GM12878 (cell line): ENCODE measurements at regions not wholly inside any gene's neighbourhood (a gene's known extent, or its start where the extent isn't known, plus 50 kb on each side); places are given as distances from the start of the nearest gene placed in this dataset.
A peak's percentile ranks its signal among the peaks of the same experiment; 100 is the strongest.

Experiments used
- ATAC-seq: fragments of 200-7000 bp; cut with Tn5 transposase; 3 replicates; pipeline ENCODE4 v1.9.1; 2020; ENCODE audit warnings: mild to moderate bottlenecking, moderate library complexity
- BruUV-seq: library from RNA; stranded (reverse); fragments of 400-500 nt; replicated peaks from 2 replicates; lab custom pipeline; 2021; lab: Mats Ljungman, UMichigan
- CTCF ChIA-PET: fragments of 300-600 bp; sonication (Branson Sonifier 250); formaldehyde crosslinking; extraction: SDS; loops from one replicate; lab custom pipeline; 2021; ENCODE audit warnings: inconsistent platforms; lab: Yijun Ruan, JAX
- POLR2A ChIA-PET: fragments of 350-600 bp; formaldehyde crosslinking; extraction: SDS; loops from one replicate; lab custom pipeline; 2021; ENCODE audit warnings: inconsistent platforms; lab: Charles Lee
- RAD21 ChIA-PET: fragments of 300-600 bp; sonication (Branson Sonifier 250); formaldehyde crosslinking; loops from one replicate; lab custom pipeline; 2023; ENCODE audit warnings: antibody characterized with exemption; ENCODE audit not compliant: unreplicated experiment; lab: Charles Lee
- SMC1A ChIA-PET: fragments of 300-600 bp; sonication (Branson Sonifier 250); formaldehyde crosslinking; loops from one replicate; lab custom pipeline; 2023; ENCODE audit not compliant: unreplicated experiment, uncharacterized antibody; lab: Charles Lee
- DNase-seq: peaks from one replicate; pipeline ENCODE4 v3.0.0-alpha.2; 2011; ENCODE audit warnings: low read depth, low spot score
- FAIRE-seq: peaks from 3 replicates; lab custom pipeline; 2011; peaks lifted over from hg19 to GRCh38; lab: Jason Lieb, UNC
- H2AFZ ChIP-seq: 2 replicates; pipeline ENCODE4 v1.6.0; 2011; ENCODE audit warnings: low read depth, low read length, control low read depth; ENCODE audit not compliant: control insufficient read depth
- H3K27ac ChIP-seq: 2 replicates; pipeline ENCODE4 v1.5.1; 2011; ENCODE audit warnings: control low read depth; ENCODE audit not compliant: control insufficient read depth, insufficient read depth
- H3K27me3 ChIP-seq, 2 experiments: replicated peaks in 1 of 2; 2 replicates each; pipeline versions ENCODE4 v1.6.0 to v1.6.1; 2011; ENCODE audit warnings: low read length in 1 of 2; ENCODE audit not compliant: control insufficient read depth in 2 of 2, insufficient read depth in 2 of 2
- H3K36me3 ChIP-seq, 2 experiments: 2 replicates each; pipeline ENCODE4 v1.5.1; 2011; ENCODE audit warnings: low read length in 1 of 2; ENCODE audit not compliant: control insufficient read depth in 2 of 2, insufficient read depth in 2 of 2
- H3K4me1 ChIP-seq: 2 replicates; pipeline ENCODE4 v1.6.1; 2011; ENCODE audit warnings: mild to moderate bottlenecking, low read length, moderate library complexity, mixed read lengths; ENCODE audit not compliant: control insufficient read depth, insufficient read depth
- H3K4me2 ChIP-seq: 2 replicates; pipeline ENCODE4 v1.6.0; 2011; ENCODE audit warnings: control low read depth; ENCODE audit not compliant: control insufficient read depth, insufficient read depth
- H3K4me3 ChIP-seq: fragments of 200-600 bp; sonication (generic); 2 replicates; pipeline ENCODE4 v1.5.1; 2016
- H3K79me2 ChIP-seq: 2 replicates; pipeline ENCODE4 v1.6.0; 2011; ENCODE audit warnings: low read length; ENCODE audit not compliant: control insufficient read depth, insufficient read depth
- H3K9ac ChIP-seq: 2 replicates; pipeline ENCODE4 v1.8.0; 2011; ENCODE audit warnings: low read length, control low read depth, mixed read lengths; ENCODE audit not compliant: control insufficient read depth, insufficient read depth
- H3K9me3 ChIP-seq: replicated peaks from 3 replicates; pipeline ENCODE4 v1.5.1; 2011; ENCODE audit warnings: mild to moderate bottlenecking, low read length; ENCODE audit not compliant: control insufficient read depth, insufficient read depth
- H4K20me1 ChIP-seq: 2 replicates; pipeline ENCODE4 v1.6.0; 2011; ENCODE audit not compliant: control insufficient read depth, insufficient read depth
- BACH1 ChIP-seq: fragments of 450-650 bp; IDR thresholded peaks from 2 replicates; pipeline ENCODE4 v1.6.1; 2017; ENCODE audit warnings: mild to moderate bottlenecking, borderline replicate concordance
- CHD4 ChIP-seq: fragments of 200-600 bp; sonication (generic); IDR thresholded peaks from 2 replicates; pipeline ENCODE4 v1.6.1; 2016; ENCODE audit warnings: mild to moderate bottlenecking
- GABPA ChIP-seq: IDR thresholded peaks from 2 replicates; pipeline ENCODE4 v1.6.1; 2014; ENCODE audit warnings: antibody characterized with exemption, low read depth, mild to moderate bottlenecking, inconsistent platforms
- MEF2B ChIP-seq: fragments of 450-650 bp; IDR thresholded peaks from 2 replicates; pipeline ENCODE4 v1.6.1; 2018; ENCODE audit warnings: mild to moderate bottlenecking, moderate library complexity; ENCODE audit not compliant: partially characterized antibody, poor library complexity, severe bottlenecking
- PAX8 ChIP-seq: fragments of 450-650 bp; IDR thresholded peaks from 2 replicates; pipeline ENCODE4 v1.6.1; 2017; ENCODE audit warnings: mild to moderate bottlenecking, moderate library complexity
- PKNOX1 ChIP-seq: fragments of 450-650 bp; IDR thresholded peaks from 2 replicates; pipeline ENCODE4 v1.6.1; 2016; ENCODE audit warnings: mild to moderate bottlenecking
- POLR2AphosphoS2 ChIP-seq: IDR thresholded peaks from 2 replicates; pipeline ENCODE4 v1.6.1; 2011; ENCODE audit warnings: low read depth, mild to moderate bottlenecking, low read length, improper control_type of control experiment, moderate library complexity
- RAD21 ChIP-seq: IDR thresholded peaks from 2 replicates; pipeline ENCODE4 v1.6.1; 2011; ENCODE audit warnings: mild to moderate bottlenecking, low read depth, low read length, moderate library complexity; ENCODE audit not compliant: insufficient read depth
- SIN3A ChIP-seq: IDR thresholded peaks from 2 replicates; pipeline ENCODE4 v1.6.1; 2012; ENCODE audit warnings: low read depth, low read length, improper control_type of control experiment
- ZZZ3 ChIP-seq: IDR thresholded peaks from 2 replicates; pipeline ENCODE4 v1.6.1; 2011; ENCODE audit warnings: low read depth; ENCODE audit not compliant: control insufficient read depth, insufficient read length
- WGBS: methylation state at CpG from one replicate; pipeline ENCODE4 v1.1.6; 2016; ENCODE audit warnings: low lambda C conversion rate; ENCODE audit not compliant: insufficient replicate concordance, insufficient coverage; ENCODE audit errors: missing lambda C conversion rate; 5-methylcytosine and 5-hydroxymethylcytosine counted together
- in situ Hi-C: fragments of 300-500 bp; cut with MboI; formaldehyde crosslinking; loops from 9 replicates; pipeline ENCODE4 v1.14.3; 2018; ENCODE audit warnings: mixed read lengths
- intact Hi-C: fragments of 100-400 bp; cut with micrococcal nuclease; formaldehyde crosslinking; loops from one replicate; pipeline ENCODE4 v1.14.2; 2022; ENCODE audit not compliant: unreplicated experiment

- FAIRE-seq (no peak), ATAC-seq (no peak), DNase-seq (no peak)
- ChIA-PET POLR2A (no interaction called here), SMC1A (no interaction called here), RAD21 (no interaction called here), CTCF (no interaction called here)
- H3K4me2 ChIP-seq: no peak overlapping the region
- no peaks in the 10 kb centered on the region for H4K20me1 ChIP-seq
- H3K9me3 ChIP-seq: no peaks in the 10 kb centered on the region
- no peaks in the 10 kb centered on the region for H3K79me2 ChIP-seq
- in situ Hi-C loops: no loop called here
- intact Hi-C loops: no loop called here
- H3K36me3 ChIP-seq: no peaks in the 10 kb centered on the region
- no peak overlapping the region for H3K4me3 ChIP-seq
- H3K27me3 ChIP-seq: no peaks in the 10 kb centered on the region; a peak in 1 of 4 replicates
- no peak overlapping the region for H3K9ac ChIP-seq
- TF ChIP-seq RAD21 (peak; percentile 25; the same call in 1 of the 2 replicates), BACH1 (no peak), POLR2AphosphoS2 (no peak)
- no peaks in the 10 kb centered on the region for H3K4me1 ChIP-seq
- no peak overlapping the region for H2AFZ ChIP-seq
- BruUV-seq: no TSS peak
- 0% methylated on average over 2 of the region's 2 CpGs for WGBS
- H3K27ac ChIP-seq: no peak overlapping the region
These were observed 459.6 kb upstream of the PAPPA start for GRCh38 chr9:115694014-115694413.

- Histone ChIP-seq H3K9me3 (no peaks in the 10 kb centered on the region), H3K79me2 (no peaks in the 10 kb centered on the region), H3K4me1 (no peaks in the 10 kb centered on the region), H3K4me2 (no peak overlapping the region), H3K36me3 (no peaks in the 10 kb centered on the region)
- SMC1A ChIA-PET: no interaction called here
- no TSS peak for BruUV-seq
- no peak for DNase-seq
- no peak for TF ChIP-seq ZZZ3
- TF ChIP-seq PKNOX1: no peak
- no peak for TF ChIP-seq SIN3A
- no peak for TF ChIP-seq GABPA
- no peak for TF ChIP-seq CHD4
- no peak for TF ChIP-seq MEF2B
- TF ChIP-seq PAX8: no peak
- TF ChIP-seq, all 136 proteins: peak for 0
- no peak for ATAC-seq
- no peak overlapping the region for H2AFZ ChIP-seq
- no peaks in the 10 kb centered on the region; a peak in 1 of 4 replicates for H3K27me3 ChIP-seq
- H3K4me3 ChIP-seq: no peak overlapping the region
- ChIA-PET POLR2A (no interaction called here), RAD21 (no interaction called here), CTCF (no interaction called here)
- intact Hi-C loops (no loop called here), in situ Hi-C loops (no loop called here)
- no peak for FAIRE-seq
- H4K20me1 ChIP-seq: no peaks in the 10 kb centered on the region
- no peak overlapping the region for H3K27ac ChIP-seq
- no peak overlapping the region for H3K9ac ChIP-seq
These were observed 458.6 kb upstream of the PAPPA start for GRCh38 chr9:115694991-115695390.
